GM18508 (cell line): ENCODE measurements at regions not wholly inside any gene's neighbourhood (a gene's known extent, or its start where the extent isn't known, plus 50 kb on each side); places are given as distances from the start of the nearest gene placed in this dataset.
"Not testable (repeated sequence)": the region's sequence is repeated elsewhere in the genome, so short reads cannot be mapped to it uniquely, and the experiment has no call there.

Experiments used
- ATAC-seq: cut with Tn5 transposase; IDR thresholded peaks from one replicate; pipeline ENCODE4 v1.9.1; 2021; ENCODE audit warnings: moderate number of reproducible peaks; ENCODE audit not compliant: insufficient read depth, unreplicated experiment

DNA sequence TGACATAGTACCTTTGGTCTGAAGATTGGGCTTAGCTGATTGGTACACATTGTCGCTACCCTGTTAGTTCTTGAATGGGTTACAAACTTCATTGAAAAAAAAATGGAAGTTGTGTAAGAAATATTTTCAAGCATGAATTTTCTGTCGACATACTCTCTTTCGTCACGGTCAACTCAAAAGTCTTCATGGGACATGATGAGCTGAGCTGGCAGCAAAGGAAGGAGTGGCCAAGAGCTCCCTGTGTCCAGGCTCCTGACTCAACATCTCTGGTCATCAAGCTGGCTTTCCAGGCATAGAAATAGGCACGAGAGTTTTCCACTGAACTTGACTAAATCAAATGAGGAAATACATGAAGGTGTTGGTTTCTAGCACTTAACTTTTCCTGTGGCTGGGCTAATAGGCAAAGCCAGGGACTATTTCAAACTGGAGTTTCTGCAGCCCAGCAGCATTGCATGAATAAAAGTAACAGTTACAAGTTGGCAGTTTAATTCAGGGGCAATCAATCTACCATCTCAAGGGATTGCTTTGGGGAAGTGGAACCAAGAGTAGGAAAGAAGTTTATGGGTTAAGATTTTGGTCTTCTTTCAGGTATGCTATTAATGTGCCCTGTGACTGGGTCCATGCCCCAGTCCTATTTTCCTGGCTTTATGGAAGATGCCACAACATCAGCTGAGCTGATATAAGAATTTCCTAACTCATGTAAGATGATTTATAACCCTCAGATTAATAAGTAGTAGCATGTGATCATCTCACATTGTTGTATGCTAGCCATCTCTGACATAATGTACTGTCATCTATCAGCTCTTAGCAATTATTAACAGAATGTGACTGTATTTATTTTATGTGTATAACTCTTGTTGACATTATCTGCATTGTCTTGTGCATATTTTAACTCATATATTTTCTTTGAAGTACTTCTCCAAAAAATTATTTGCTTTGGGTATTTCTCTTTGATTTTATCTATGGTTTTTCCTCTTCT, 385.8 kb downstream of the DLEU7 start:
- no peak for ATAC-seq

DNA sequence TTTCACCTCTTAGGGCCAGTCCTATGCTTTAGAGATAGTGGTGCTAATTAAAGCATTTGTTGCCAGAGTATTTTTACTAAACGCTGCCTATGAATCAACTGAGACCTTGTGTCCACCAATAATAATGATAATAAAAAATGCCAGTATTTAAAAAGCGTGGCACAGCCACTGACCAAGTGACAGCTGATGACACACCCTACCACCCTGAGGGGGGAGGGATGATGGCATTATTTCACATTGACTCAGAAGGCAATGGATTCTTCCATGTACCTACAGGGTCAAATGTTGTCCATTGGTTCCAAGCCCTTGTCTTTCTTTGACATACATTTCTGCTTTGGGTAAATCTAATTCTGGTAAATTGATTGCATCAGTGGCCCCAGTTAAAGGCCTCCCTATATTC, 384.4 kb downstream of the DLEU7 start:
- ATAC-seq: no peak

DNA sequence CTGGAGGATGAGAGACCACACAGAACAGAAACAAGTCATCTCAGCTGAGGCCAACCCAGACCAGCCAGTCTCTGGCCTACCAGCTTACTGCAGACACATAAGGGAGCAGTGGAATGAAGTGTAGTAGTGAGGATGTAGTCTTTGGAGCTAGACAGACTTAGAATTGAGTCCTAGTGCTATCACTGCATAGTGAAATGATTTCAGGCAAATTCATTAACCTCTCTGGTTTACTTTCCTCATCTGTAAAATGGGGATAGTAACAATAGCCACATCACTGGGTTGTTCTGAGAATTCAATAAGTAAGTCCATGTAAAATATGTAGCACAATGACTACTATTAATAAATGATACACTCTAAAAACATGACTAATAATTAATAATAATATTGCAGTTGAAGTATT, 383.8 kb downstream of the DLEU7 start:
- no peak for ATAC-seq

DNA sequence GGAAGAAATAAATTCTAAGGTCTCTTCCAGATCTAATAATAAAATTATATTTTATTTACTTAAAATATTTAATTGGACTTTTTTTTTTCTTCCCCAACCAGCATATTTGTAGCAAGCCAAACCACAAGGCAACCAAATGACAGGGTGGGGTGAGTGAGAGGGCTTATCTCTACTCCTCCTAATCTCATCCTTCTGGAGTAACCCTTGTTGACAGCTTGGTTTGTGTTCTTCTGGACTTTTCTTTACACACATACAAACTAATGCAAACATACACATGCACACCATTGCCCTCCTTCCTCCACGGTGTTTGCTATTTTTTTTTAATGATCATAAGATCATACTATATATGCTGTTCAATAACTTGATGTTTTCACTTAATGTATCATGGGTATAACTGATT, 383.1 kb downstream of the DLEU7 start:
- ATAC-seq: no peak

DNA sequence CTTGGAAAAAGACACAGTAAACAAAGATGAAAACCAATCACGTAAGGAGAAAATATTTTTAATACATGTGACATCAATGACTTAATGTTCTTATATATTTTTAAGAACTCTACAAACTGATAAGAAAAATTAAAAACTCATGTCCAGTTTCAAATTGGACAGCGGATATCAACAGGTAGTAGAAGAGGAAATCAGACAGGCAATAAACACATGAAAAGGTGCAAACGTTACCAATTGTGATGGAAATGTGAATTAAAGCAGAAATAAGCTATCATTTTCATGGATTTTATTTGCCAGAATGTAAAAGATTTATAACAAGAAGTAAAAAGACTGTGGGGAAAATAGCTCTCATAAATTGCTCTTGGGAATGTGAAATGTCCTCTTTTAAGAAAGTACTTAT, 382.3 kb downstream of the DLEU7 start:
- no peak for ATAC-seq

DNA sequence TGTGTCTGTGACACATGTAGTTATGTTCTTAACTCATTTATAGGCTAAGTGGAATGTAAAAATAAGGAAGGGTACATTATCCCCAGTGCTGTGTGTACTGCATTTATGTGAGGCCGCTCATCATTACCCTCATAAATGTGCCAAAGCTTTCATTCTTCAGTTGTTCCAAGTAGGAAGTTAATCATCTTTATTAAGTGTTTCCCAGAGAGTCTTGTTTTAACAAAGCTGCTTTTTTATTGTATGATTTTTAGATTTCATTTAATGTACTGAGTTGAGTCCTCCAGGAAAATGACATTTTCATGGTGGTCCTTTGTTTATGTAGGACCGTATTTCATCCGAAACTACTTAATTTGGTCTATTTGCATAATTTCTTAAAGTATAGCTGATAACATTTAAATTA, 379.8 kb downstream of the DLEU7 start:
- no peak for ATAC-seq

DNA sequence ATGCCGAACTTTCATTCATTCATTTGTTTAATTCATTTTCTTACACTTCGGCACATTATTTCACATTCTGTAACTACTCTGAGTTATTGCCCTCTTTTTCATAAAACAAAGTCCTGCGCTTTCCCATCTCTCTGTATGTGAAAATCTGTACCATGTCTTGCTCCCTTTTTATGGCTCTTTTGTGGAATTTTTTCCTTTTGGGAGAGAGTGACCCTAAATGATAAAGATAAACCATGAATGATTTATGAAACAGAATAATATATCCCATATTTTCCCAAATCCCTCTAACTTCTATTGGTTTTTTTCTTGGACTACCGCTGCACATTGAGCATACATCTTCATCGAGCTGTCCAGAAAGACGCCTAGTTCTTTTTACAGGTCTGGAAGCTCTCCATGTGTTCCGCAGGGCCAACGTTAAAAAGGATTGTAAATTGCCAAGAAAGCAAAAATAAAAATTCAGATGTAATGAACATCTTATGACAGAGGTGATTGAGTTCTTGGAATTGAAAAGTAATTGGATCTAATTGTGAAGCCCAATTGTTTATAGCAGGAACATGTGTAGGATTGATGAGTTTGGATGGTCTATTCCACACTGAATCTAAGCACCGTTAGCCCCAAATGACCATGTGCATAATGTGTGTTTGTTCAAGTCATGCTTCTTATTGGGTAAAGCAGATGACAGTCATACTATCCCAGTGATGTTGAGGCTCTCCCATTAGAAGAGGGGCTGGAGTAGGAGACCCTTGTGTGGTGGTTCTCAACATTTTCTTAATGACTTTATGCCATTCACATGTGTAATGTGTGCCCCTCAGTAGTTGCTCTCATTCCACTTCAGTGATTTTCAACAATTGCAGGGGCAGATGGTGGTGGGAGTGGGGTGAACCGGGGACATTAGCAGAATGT, 378.9 kb downstream of the DLEU7 start:
- ATAC-seq: no peak

DNA sequence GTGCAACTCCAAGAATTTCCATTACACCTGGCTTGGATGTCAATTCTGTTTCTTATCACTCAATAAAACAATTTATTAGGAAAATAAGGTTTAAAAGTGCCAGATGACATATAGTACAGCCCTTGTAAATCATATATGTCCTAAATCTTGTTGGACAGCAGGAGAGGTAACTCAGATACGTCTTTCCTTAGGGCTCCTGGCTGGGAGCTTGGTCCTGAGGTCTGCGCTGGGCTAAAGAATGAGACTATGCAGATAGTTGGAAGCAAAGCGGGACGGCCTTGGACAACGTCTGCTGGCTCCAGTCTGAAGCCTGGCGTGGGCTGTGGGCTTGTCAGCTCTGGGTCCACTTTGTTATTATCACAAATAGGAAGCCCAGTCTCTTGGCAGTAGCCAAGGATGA, 377.0 kb downstream of the DLEU7 start:
- ATAC-seq: no peak

DNA sequence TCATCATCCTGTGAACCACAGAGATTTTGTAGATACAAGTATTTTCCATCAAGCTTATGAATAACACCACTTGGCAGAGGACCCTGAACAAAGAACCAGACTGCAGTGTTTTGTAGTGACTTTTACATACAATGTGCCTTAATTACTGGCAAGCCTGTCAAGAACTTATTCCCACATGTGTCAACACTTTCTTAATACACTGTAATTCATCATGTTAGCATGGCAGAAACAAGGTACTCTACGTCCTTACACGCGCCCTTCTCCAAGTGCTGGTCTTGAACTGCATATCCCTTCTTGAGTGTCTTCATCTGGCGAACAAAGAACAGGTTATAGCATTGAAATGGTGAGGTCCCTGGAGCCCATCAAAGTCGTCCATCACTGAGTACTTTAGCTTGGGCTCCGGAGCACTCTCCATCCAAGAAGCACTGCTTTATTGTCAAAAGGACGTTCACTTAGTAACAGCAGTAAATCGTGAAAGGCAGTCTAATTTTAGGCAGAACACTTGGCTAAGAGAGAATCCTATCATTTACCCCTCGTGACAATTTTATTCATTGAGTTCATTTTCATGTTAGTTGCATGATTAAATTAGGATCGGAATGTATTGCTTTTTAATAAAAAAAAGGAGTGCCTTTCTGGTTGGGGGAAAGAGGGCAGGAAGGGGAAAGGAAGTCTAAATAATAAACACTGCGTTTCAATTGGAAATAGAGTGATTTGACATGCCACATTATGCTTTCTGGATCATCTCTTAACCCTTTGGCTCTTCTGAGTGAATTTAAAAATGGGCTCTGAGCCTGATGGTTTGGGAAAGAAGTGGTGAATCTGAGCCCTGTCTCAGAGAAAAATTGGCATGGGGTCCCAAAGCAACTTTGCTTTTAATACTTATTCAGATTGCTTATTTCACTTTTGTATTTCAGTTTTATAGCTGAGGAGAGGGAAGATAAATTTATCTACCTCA, 376.1 kb downstream of the DLEU7 start:
- ATAC-seq: no peak

DNA sequence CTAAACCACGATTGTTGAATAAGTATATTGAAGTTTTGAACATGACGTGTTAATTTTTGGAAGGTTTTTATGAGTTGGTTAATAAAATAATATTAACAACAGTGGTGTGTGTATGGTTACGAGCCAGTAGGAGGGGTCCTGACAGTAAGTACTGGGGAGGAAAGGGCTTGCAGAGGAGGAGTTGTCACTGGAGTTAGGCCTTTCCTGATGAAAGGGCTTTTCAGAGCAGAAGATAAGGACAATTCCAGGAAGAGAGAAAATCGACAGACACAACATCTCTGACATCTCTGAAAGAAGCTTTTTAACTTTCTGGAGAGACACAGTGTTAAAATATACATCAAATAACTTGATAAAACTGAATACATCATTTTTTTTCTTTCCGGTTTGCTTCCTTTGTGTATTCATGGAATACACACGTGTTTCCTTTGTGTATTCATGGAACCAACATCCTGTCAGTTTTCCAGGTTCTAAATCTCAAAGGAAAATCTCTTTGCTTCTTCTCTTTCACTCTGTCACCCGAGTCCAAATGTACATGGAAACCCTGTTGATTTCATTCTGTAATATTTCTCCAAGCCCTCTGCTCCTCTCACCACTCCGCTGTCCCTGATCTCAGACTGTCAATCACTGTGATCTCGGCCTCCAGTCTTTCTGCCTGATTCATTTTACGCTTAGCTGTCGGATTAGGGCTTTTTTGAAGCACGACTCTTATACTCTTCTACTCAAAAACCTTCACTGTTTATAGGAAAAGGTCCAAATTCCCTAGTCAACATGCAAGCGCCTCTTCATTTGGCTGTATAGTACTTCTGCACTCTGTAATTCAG, 374.4 kb downstream of the DLEU7 start:
- ATAC-seq: no peak

DNA sequence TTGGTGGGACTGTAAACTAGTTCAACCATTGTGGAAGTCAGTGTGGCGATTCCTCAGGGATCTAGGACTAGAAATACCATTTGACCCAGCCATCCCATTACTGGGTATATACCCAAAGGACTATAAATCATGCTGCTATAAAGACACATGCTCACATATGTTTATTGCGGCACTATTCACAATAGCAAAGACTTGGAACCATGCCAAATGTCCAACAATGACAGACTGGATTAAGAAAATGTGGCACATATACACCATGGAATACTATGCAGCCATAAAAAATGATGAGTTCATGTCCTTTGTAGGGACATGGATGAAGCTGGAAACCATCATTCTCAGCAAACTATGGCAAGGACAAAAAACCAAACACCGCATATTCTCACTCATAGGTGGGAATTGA, 370.4 kb downstream of the DLEU7 start:
- not testable (repeated sequence) for ATAC-seq

DNA sequence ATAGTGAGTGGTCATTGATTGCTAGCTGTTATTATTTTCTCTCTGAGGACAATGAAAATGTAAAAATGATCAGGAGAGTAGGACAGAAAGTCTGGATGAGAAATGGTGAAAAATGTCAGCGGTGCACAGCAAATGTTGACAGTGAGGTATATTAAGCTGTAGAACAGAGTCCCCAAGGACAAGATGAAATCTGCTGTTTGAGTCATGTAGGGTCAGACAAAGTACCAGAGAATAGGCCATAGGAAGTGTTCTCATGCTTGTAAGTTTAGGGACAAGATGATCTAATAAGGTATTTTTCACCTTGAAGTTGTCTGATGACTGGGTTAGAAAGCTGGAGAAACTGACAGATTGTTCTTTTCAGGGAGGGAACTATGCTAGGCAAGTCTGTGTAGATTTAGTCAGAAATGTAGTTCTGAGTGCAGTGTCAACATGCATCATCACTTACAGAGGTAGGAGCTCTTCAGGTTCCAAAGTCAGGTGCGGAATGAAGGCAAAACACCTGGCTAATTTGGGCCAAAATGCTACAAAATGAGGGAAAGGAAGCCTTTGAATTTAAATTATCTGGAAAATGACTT, 369.3 kb downstream of the DLEU7 start:
- ATAC-seq: no peak

DNA sequence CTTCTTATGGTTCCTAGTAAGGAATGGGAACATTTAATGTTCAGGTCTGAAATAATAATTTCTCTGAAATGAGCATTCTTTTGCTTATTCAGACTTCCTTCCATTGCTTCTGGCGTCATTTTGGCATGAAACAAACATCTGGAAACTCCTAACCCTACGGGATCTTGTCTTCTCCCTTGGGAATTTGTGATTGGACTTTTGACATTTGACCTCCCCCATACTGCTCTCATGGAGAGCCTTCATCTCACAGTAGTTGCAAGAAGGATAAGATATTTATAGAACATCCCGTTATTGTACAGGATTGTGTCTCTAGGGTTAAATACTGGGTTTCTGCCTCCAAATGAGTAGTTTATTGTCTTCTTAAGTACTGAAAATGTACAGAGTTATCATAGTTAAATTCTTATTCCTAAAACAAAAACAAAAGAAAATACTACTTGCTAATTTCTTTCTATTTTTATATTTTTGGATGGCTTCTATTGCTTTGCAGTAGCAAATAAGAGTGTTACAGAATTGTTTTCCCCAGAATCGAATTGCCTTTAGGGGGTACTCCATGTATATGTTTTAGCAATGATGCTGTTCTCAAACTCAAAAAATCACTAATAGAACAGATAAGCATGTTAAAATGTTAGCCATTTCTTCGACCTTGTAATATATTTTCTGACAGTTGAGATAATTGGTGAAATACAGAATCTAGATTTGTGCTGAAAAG, 366.8 kb downstream of the DLEU7 start:
- ATAC-seq: no peak

DNA sequence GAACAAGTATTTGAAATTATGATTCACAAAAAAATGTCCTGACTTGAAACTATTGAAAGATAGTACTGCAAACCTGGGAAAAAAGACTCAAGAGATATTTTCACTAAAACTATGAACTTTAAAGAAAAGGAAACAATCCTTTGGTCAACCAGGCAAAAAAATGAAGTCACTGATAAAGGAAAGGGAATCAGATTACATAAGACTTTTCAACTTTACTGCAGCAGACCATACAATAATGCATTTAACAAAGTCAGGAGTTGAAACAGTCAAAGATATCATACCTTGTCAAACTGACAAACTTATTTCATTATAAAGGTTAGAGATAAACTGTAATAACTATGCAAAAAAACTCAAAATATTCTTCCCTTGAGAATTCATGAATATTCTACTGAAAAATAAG, 361.6 kb downstream of the DLEU7 start:
- ATAC-seq: no peak

DNA sequence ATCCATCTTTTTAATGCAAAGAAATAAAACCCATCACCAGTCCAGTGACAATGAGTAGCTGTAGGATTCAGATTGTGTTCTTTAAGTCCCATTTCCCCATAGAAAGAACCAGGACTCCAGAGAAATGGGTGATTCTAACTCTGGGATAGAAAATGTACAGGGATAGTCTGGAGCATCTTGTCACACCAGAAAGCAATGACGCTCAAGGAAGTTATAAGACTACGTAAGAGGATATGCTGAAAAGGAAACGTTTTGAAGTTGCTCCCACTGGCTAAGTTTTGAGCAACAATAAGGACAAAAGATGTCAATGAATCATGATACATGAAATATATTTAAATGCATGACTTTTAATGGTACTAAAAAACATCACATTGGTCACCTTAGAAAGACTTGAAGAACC, 360.1 kb downstream of the DLEU7 start:
- no peak for ATAC-seq

DNA sequence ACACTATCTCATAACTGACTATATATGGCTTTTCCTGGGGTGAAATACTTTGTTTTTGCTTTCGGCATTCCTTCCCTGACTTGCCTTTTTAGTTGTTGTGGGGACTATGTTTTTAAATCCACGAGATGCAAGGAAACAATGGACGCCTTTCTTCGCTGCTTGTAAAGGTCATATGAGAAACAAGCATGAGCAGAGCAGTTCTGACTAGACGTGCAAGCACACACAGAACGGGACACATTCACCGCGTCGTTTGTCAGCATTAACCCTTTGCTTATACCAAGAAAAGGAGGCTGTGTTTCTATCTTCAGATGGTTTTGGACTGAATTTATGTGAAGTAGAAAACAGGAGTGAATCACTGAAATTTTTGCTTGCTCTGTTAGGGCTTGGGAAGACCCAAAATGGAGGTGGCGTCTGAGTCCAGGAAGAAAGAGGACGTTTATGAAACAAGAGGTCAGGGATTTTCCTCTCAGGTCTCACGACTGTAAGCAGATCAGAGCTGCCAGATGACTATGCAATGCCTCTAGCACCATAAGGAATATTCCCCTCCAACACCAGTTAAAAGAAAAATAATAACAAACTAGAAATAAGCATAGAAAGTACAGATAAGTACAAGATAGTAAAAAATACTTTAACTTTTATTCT, 358.9 kb downstream of the DLEU7 start:
- no peak for ATAC-seq

DNA sequence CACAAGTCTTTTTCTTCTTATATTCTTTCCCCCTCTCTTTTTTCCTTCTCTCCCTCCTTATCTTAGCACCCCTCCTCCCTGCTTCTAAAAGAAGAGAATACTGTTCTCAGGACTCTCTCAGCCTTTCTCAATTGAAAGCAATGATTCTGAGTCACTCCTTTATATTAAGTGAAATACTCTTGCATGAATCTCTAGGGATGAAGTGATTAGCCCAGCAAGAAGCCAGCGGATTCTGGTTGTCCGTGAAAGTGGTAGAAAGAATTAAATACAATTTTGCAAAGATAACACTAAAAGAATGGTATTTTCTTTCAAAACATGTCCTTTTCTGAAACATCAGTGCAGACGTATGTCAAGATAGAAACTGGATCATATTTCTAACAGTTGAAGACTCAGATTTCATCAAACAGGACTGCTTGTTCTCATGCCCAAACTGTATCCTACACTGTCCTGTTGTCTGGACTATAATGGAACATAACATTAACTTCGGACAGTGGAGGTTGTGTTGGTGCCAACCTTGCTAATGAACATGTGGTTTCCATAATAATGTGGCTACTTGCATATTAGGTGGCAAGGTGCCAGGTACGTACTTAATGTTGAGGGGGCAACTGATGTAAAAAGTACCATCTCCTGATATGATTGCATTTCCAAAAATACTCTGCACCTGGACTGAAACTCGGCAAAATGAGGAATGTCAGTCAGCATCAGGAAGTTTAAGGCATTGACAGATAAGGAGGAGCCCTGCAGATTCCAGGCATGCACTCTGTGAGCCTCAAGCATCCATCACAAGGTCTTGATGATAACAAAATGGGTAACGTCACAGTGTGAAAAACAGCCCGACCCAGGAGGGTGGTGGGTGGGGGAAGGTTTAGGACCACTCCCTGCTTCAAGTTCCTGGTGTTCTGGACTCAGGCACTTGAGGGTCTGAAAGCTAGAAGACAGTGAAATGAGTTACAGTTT, 357.2 kb downstream of the DLEU7 start:
- ATAC-seq: no peak
